TTC549 (cell line): ENCODE measurements at regions not wholly inside any gene's neighbourhood (a gene's known extent, or its start where the extent isn't known, plus 50 kb on each side); places are given as distances from the start of the nearest gene placed in this dataset.

ENCODE experiments used
- FAIRE-seq: peaks from 2 replicates; lab custom pipeline; 2012; peaks lifted over from hg19 to GRCh38; lab: Jason Lieb, UNC

DNA sequence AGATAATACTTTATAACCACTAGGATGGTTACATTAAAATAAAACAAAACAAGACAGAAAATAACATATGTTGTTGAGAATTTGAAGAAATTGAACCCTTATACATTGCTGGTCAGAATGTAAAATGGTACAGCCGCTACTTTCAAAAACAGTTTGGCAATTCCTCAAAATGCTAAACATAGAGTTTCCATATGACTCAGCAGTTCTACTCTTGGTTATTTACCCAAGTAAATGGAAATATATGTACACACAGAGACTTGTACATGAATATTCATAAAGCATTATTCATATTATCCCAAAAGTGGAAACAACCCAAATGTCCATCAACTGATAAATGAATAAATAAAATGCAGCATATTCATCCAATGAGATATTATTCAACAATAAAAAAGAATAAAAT, 92.5 kb upstream of the LRATD1 start:
- no peak for FAIRE-seq

DNA sequence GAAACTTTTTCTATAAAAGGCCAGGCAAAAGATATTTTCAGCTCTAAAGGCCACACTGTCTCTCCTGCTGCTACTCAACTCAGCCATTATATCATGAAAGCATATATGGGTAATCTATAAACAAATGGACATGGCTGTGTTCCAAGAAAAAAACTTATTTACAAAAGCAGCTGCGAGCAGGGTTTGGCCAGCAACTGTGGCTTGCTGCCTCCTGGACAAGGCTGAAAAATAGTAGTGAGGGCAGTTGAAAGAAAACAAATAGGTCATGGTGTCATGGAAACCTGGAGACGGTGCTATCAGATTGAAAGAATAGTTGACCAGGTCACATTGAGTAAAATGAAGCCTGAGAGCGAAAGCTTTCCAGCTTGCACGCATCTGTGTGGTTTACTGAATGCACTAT, 89.2 kb upstream of the LRATD1 start:
- FAIRE-seq = no peak

DNA sequence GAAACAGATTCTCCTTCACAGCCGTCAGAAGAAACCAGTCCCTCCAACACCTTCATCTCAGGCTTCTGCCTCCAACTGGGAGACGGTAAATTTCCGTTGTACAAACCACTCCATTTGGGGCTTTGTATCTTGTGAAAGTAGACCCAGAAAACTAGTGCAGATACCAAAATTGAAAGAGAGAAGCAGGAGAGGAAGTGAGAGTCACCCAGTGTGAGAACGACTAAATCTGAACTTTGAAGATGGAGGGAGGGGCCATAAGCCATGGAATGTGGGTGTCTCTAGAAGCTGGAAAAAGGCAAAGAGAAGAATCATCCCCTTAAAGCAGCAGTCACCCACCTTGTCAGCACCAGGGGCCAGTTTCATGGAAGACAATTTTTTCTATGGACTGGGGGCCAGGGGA, 88.3 kb upstream of the LRATD1 start:
- no peak for FAIRE-seq

DNA sequence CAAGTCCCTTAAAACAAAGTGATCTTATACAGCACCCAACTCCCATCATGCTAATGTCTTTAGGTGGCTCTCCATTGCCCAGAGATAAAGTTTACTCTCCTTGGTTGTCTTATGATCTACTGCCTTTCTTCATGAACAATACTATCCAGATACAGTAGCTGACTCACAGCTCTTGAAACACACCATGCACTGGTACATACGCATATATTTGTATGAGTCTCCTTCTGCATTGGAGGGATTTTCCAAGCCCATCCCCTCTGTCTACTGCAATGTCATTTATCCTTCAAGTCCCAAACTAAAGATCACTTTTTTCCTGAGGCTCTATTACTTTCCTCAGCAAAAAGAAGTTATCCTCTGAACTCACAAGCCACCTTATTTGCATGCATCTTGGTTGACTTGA, 84.7 kb upstream of the LRATD1 start:
- FAIRE-seq = no peak

GRCh38 chr2:14550658-14551057, 81.9 kb upstream of the LRATD1 start:
- no peak for FAIRE-seq

GRCh38 chr2:14551069-14551468, 81.4 kb upstream of the LRATD1 start:
- FAIRE-seq = no peak

GRCh38 chr2:14552286-14552685, 80.2 kb upstream of the LRATD1 start:
- FAIRE-seq = no peak

DNA sequence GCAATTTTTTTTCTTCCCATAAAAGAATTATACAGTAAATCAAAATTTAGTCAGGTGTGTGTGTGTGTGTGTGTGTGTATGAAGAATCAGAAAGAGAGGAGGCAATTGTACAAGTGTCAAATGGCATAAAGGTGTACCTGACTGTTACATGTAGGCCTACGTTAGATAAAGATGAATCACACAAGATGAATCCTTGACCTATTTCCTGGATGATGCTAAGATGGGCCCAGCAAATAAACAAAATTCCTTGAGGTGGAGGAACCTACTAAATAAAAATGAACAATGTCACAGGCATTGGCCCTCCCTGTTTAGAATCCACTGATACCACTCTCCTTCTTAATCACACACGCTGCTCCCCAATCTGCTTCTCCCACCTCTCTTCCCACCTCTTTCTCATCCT, 79.7 kb upstream of the LRATD1 start:
- FAIRE-seq = no peak

- FAIRE-seq = no peak
Measured at GRCh38 chr2:14554849-14555545, 77.5 kb upstream of the LRATD1 start.

- no peak for FAIRE-seq
Measured at GRCh38 chr2:14557111-14557510, 75.4 kb upstream of the LRATD1 start.

DNA sequence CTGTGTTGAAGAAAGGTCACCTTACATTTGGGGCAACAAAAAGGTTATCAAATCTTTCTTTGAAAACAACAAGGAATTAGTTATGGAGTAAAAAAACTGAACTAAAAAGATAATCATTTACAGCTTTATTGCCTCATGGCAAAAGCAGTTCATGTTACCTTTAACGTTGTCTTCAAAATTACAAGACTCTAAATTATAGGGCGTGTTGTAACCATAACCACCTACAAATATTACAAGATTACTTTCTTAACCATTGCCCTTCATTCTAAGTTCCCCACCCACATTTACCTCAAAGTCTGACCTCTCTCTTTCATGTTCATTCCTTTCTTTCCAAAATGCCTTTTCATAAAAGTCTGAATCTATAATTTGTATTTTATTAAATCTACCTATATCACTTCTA, 74.6 kb upstream of the LRATD1 start:
- FAIRE-seq = no peak

DNA sequence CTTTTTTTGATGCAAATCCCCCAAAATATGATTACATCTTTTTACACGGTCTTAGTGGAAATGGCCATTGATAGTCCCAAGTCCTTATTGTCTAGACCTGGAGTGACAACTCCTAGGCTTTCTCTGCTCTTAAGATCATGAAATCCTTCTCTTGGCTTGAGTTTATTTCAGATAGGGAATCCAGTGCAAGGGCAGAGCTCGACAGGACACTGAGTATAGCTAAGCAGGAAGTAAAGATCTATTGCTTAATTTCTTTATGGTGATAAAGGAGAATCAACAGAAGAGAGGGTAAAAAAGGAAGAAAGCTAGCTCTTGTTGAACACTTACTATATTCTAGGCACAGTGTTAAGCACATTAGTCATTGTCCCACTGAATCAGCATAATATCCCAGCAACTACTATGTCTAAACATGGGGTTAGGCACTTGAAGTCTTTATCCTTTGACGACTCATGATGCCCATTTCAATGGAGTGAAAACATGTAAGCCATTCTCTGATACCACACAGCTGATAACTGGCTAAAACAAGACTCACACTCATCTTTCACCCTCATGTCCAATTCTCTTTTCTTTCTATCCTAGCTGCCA, 74.1 kb upstream of the LRATD1 start:
- no peak for FAIRE-seq

DNA sequence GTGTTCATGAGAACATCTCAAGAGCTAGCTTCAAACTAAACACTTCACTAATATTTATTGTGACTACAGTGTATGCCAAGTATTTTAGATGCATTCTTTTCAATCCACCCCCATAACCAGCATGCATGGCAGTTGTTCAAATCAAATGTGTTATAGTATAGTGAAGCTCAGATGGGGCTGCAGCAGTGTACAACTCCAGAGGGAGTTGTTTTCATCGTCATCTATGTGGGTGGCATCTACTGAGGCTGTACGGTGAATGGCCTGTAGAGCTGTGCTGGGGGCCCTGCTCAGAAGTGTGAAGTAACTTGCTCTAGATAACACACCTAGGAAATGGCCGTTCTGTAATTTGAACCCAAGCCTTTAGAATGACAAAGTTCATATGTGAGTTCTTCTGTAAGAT, 71.8 kb upstream of the LRATD1 start:
- FAIRE-seq = no peak

- FAIRE-seq = no peak
Measured at GRCh38 chr2:14563324-14563723, 69.2 kb upstream of the LRATD1 start.

GRCh38 chr2:14565666-14566065, 66.9 kb upstream of the LRATD1 start:
- FAIRE-seq = no peak

DNA sequence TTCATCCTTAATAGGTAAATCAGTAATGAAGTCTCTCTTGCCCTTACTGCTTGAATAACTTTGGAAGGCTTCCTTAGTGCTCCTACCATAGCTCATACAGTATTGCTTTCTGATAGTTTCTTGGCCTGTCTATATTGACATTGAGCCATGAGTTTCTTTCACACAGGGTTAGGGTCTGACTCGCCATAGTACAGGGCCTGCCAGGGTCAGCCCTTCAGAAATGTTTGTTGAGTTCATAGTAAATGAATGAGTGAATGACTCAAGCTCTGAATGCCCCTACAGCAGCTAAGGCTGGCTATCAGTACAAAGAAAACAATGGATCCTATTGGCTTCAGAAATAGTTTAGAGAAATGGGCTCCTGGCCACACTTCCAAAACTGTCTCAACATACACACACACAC, 65.0 kb upstream of the LRATD1 start:
- FAIRE-seq = no peak

DNA sequence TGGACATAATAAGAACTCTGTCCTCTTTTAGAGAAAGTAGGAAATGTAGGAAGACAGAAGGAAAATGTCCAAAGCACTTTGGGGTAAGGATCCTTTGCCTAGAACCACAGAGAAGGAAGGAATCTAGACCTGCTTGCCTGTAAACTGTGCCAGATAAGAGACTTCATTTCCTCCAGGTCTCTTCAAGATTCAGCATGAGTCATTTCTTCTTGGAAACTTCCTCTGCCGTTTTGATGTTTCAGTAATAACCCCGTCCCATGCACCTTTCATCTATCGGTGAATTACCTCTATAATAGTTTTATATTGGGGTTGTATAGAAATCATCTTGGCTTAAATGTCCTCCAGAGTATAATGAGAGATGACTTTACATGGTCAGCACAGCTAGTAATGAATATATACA, 63.2 kb upstream of the LRATD1 start:
- FAIRE-seq = no peak

- no peak for FAIRE-seq
Measured at GRCh38 chr2:14572633-14573032, 59.9 kb upstream of the LRATD1 start.

GRCh38 chr2:14577843-14578242, 54.7 kb upstream of the LRATD1 start:
- no peak for FAIRE-seq
